ENCODE measurements at regions not wholly inside any gene's neighbourhood (a gene's known extent, or its start where the extent isn't known, plus 50 kb on each side); places are given as distances from the start of the nearest gene placed in this dataset.

- Histone ChIP-seq H3K36me3 (ENCODE audit: control insufficient read depth in 4 of 4, insufficient read depth in 3 of 4, low read depth in 1 of 4, low read length in 3 of 4) (no peaks in the 10 kb centered on the region), H3K4me1 (ENCODE audit: control insufficient read depth in 4 of 4, insufficient read depth in 4 of 4, low read length in 3 of 4) (no peaks in the 10 kb centered on the region), H3K9me3 (ENCODE audit: control insufficient read depth in 4 of 4, low read length in 3 of 4) (no peaks in the 10 kb centered on the region), H3K27ac (ENCODE audit: low read depth in 1 of 2, low read length in 2 of 2) (no peak overlapping the region), H3K4me3 (ENCODE audit: low read depth in 1 of 3, low read length in 3 of 3) (no peak overlapping the region), H3K9ac (ENCODE audit: low read depth in 1 of 2, low read length in 2 of 2) (no peak overlapping the region), H3K27me3 (ENCODE audit: control insufficient read depth in 4 of 4, insufficient read depth in 4 of 4, low read length in 3 of 4) (peaks cover 0 to 3% (median 0%) of the 10 kb centered on the region in 4 donors)
- no peak for DNase-seq (ENCODE audit: low spot score)
- no peak for TF ChIP-seq JUND (IDR thresholded peaks at IDR 0.05)
- TF ChIP-seq SP1 (IDR thresholded peaks at IDR 0.05), result no peak
- TF ChIP-seq RXRA (IDR thresholded peaks at IDR 0.05), result no peak
- TF ChIP-seq ZBTB33 (IDR thresholded peaks at IDR 0.05), result no peak
- TF ChIP-seq RAD21 (IDR thresholded peaks at IDR 0.05), result no peak
- TF ChIP-seq REST (IDR thresholded peaks at IDR 0.05), result no peak
- TF ChIP-seq NR2F2 (IDR thresholded peaks at IDR 0.05), result no peak
Observed at GRCh38 chr7:85471307-85471706, 284.5 kb upstream of the SEMA3D start.

- no peaks in the 10 kb centered on the region for H3K4me1 ChIP-seq (ENCODE audit: control insufficient read depth in 4 of 4, insufficient read depth in 4 of 4, low read length in 3 of 4)
- no peak overlapping the region for H3K27ac ChIP-seq (ENCODE audit: low read depth in 1 of 2, low read length in 2 of 2)
- 72% methylated on average over 1 of the region's 1 CpG for WGBS
- TF ChIP-seq ATF3 (IDR thresholded peaks at IDR 0.05), result no peak
- no peaks in the 10 kb centered on the region for H3K9me3 ChIP-seq (ENCODE audit: control insufficient read depth in 4 of 4, low read length in 3 of 4)
- no peak overlapping the region for H3K9ac ChIP-seq (ENCODE audit: low read depth in 1 of 2, low read length in 2 of 2)
- H3K4me3 ChIP-seq (ENCODE audit: low read depth in 1 of 3, low read length in 3 of 3), result no peak overlapping the region
- no peak for DNase-seq (ENCODE audit: low spot score)
- no peaks in the 10 kb centered on the region for H3K36me3 ChIP-seq (ENCODE audit: control insufficient read depth in 4 of 4, insufficient read depth in 3 of 4, low read depth in 1 of 4, low read length in 3 of 4)
- peaks cover 0 to 3% (median 0%) of the 10 kb centered on the region in 4 donors for H3K27me3 ChIP-seq (ENCODE audit: control insufficient read depth in 4 of 4, insufficient read depth in 4 of 4, low read length in 3 of 4)
Observed at GRCh38 chr7:85469446-85470010, 282.7 kb upstream of the SEMA3D start.

GRCh38 chr7:85464042-85464651 lies 277.3 kb upstream of the SEMA3D start:
- TF ChIP-seq RAD21 (IDR thresholded peaks at IDR 0.05) (peak in 1 of 2 donors; percentile 29), TAF1 (conservative IDR thresholded peaks at IDR 0.05) (no peak), CTCF (IDR thresholded peaks at IDR 0.05; ENCODE audit: low read depth, low read length, missing input control) (no peak), HNF4G (IDR thresholded peaks at IDR 0.05) (no peak), GABPA (IDR thresholded peaks at IDR 0.05 in 1 of 2, conservative IDR thresholded peaks at IDR 0.05 in 1 of 2) (no peak), YY1 (IDR thresholded peaks at IDR 0.05) (no peak), RXRA (IDR thresholded peaks at IDR 0.05) (no peak)
- H3K36me3 ChIP-seq (ENCODE audit: control insufficient read depth in 4 of 4, insufficient read depth in 3 of 4, low read depth in 1 of 4, low read length in 3 of 4), result no peaks in the 10 kb centered on the region
- no peak overlapping the region for H3K27ac ChIP-seq (ENCODE audit: low read depth in 1 of 2, low read length in 2 of 2)
- no peaks in the 10 kb centered on the region for H3K27me3 ChIP-seq (ENCODE audit: control insufficient read depth in 4 of 4, insufficient read depth in 4 of 4, low read length in 3 of 4)
- no peaks in the 10 kb centered on the region for H3K9me3 ChIP-seq (ENCODE audit: control insufficient read depth in 4 of 4, low read length in 3 of 4)
- no peaks in the 10 kb centered on the region for H3K4me1 ChIP-seq (ENCODE audit: control insufficient read depth in 4 of 4, insufficient read depth in 4 of 4, low read length in 3 of 4)
- H3K9ac ChIP-seq (ENCODE audit: low read depth in 1 of 2, low read length in 2 of 2), result no peak overlapping the region
- no peak overlapping the region for H3K4me3 ChIP-seq (ENCODE audit: low read depth in 1 of 3, low read length in 3 of 3)
- no peak for DNase-seq (ENCODE audit: low spot score)
- 80% methylated on average over 1 of the region's 1 CpG for WGBS

Measured in liver (tissue), 8 donors.